ENCODE measurements at regions not wholly inside any gene's neighbourhood (a gene's known extent, or its start where the extent isn't known, plus 50 kb on each side); places are given as distances from the start of the nearest gene placed in this dataset.

DNA sequence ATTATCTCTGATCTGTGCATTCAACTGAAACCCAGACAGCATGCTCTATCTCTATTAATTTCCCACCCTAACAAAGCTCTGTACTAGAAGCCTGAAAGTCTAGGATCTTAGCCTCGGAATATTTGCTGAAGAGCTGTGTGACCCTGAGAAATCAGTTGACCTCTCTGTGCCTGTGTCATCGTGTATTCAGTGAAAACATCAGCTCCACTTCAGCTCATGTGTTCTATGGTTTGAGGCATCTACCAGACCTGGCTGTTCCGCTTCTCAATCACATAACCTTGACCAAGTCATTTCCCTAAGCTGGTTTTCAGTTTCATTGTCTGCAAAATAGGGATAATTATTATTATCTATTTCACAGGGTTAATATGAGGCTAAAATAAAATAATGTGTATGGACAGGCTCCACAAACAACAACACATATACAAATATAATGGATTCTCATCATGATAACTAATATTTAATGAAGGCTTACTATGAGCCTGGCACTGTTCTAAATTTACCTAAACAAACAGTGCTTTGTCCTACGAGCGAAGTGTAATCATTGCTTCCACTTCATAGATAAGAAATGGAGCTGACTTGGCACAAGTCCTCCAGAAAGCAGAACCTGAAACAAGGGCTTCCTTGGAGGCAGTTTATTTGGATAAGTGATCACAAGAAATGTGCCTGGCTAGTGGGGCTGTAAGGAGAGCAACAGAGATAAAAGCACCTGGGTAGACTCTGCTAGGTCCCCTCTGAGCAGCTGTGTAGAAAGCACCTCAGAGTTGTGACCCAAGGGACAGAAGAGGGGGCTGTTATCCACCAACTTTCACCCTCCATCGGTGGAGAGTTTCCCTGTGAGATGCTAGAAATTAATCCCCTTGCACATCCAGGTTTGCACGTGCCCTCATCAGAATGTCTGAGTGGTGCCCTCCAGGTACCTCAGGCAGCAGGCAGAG, 356.9 kb downstream of the RAB28 start:
- Mint-ChIP-seq H3K36me3 (no peaks in the 10 kb centered on the region), H3K27me3 (peaks cover 0 to 8% (median 4%) of the 10 kb centered on the region in 3 donors), H3K27ac (no peak overlapping the region), H3K4me1 (no peaks in the 10 kb centered on the region), H3K4me3 (no peak overlapping the region), H3K9me3 (peaks cover 0 to 10% (median 2%) of the 10 kb centered on the region in 7 donors)
- ATAC-seq (ENCODE audit: low read depth in 2 of 2) (no peak), DNase-seq (no peak)

DNA sequence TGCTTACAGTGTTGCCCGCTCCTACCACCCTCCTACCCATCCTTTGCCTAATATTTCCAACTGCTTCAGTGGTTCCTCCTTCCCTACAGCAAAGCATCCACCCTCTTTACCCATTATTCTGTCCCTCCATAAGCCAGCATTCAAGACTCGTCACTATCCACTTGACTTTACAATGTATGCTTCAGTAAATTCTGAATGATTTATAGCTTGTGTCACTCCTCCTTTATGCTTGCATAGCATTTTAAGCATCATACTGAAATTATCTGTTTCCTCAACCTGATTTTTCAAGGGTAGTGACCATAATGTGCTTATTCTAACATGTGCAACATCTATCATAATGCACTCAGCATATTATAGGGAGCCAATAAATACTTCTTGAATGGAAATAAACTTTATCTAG, 365.5 kb downstream of the RAB28 start:
- no peak for ATAC-seq (ENCODE audit: low read depth in 2 of 2)
- Mint-ChIP-seq H3K4me1 (no peaks in the 10 kb centered on the region), H3K27ac (no peak overlapping the region), H3K27me3 (peaks cover 0 to 4% (median 0%) of the 10 kb centered on the region in 3 donors), H3K36me3 (no peaks in the 10 kb centered on the region), H3K9me3 (peaks cover 0 to 16% (median 3%) of the 10 kb centered on the region in 7 donors), H3K4me3 (no peak overlapping the region)
- no peak for DNase-seq

DNA sequence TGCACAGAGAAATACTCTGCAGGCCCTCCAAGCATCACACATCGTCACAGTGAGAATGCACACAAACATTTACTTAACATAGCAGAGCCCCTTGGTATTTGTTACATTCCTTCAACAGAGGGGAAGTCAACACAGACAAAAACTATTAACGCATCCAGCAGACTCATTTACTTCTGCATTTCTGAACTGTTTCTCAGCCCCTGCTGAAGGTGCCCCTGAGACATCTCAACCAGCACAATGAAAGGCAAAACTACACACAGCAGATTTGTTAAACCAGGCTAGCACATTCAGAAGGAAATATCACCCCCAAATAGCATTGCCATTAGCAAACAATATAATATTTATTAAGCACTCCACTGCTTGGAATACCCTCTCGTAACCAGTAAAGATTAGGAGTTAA, 367.0 kb downstream of the RAB28 start:
- no peaks in the 10 kb centered on the region for H3K27me3 Mint-ChIP-seq
- ATAC-seq (ENCODE audit: low read depth in 2 of 2) (no peak), DNase-seq (no peak)
- H3K4me1 Mint-ChIP-seq: no peaks in the 10 kb centered on the region
- H3K36me3 Mint-ChIP-seq: no peaks in the 10 kb centered on the region
- no peak overlapping the region for H3K4me3 Mint-ChIP-seq
- H3K27ac Mint-ChIP-seq: no peak overlapping the region
- H3K9me3 Mint-ChIP-seq: peaks cover 1 to 15% (median 12%) of the 10 kb centered on the region in 7 donors

DNA sequence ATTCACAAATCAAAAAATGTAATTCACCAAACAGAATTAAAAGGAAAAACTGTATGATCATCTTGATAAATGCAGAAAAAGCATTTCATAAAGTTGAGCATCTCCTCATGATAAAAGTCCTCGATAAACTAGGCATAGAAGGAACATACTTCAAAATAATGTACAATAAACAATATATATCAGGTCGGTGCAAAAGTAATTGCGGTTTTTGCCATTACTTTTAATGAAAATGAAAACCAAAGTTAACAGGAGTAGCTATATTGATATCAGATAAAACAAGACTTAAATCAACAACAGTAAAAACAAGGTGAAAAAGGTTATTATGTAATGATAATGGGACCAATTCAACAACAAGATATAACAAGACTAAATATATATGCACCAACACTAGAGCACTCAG, 372.1 kb downstream of the RAB28 start:
- no peak overlapping the region for H3K27ac Mint-ChIP-seq
- H3K9me3 Mint-ChIP-seq: peaks cover 13 to 47% (median 23%) of the 10 kb centered on the region in 7 donors
- no peak overlapping the region for H3K4me3 Mint-ChIP-seq
- peaks cover 4 to 11% of the 10 kb centered on the region in 2 donors for H3K36me3 Mint-ChIP-seq
- no peaks in the 10 kb centered on the region for H3K27me3 Mint-ChIP-seq
- no peaks in the 10 kb centered on the region for H3K4me1 Mint-ChIP-seq
- ATAC-seq (ENCODE audit: low read depth in 2 of 2): no peak
- DNase-seq: no peak

DNA sequence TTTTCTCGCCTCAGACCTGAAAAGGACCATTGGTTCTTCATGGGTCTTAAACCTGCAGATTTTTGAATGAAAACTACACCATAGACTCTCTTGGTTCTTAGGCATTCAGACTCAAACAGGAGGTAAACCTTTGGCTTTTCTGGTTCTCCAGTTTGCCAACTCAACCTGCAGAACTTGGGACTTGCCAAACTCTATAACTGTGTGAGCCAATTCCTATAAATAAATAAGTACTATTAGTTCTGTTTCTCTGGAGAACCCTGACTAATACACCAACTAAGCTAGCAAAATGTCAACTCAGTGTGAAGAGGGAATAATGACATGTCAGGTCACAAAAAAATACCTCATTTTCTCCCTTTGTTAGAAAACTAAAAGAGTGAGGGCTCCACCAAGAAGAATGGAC, 374.6 kb downstream of the RAB28 start:
- ATAC-seq (ENCODE audit: low read depth in 2 of 2) (no peak), DNase-seq (no peak)
- Mint-ChIP-seq H3K4me1 (no peaks in the 10 kb centered on the region), H3K36me3 (peaks cover 4 to 11% of the 10 kb centered on the region in 2 donors), H3K27me3 (no peaks in the 10 kb centered on the region), H3K27ac (no peak overlapping the region), H3K9me3 (peaks cover 13 to 47% (median 24%) of the 10 kb centered on the region in 7 donors), H3K4me3 (no peak overlapping the region)

DNA sequence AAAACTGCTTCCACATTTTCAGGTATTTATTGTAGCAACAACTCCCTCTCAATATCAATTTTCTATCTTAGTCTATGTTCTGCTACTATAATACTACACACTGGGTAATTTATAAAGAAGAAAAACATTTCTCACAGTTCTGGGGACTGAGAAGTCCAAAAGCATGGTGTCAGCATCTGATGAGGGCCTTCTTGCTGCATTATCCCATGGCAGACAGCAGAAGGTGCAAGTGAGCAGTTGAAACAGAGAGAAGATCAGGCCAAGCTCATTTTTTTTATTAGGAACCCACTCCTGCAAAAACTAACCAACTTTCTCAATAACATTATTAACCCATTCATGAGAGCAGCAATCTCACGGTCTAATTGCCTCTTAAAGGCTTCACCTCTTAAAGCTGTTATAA, 376.0 kb downstream of the RAB28 start:
- Mint-ChIP-seq H3K36me3 (peaks cover 4 to 11% of the 10 kb centered on the region in 2 donors), H3K4me1 (no peaks in the 10 kb centered on the region), H3K27me3 (no peaks in the 10 kb centered on the region), H3K4me3 (no peak overlapping the region), H3K27ac (no peak overlapping the region), H3K9me3 (peaks cover 10 to 42% (median 20%) of the 10 kb centered on the region in 7 donors)
- no peak for ATAC-seq (ENCODE audit: low read depth in 2 of 2)
- DNase-seq: no peak

DNA sequence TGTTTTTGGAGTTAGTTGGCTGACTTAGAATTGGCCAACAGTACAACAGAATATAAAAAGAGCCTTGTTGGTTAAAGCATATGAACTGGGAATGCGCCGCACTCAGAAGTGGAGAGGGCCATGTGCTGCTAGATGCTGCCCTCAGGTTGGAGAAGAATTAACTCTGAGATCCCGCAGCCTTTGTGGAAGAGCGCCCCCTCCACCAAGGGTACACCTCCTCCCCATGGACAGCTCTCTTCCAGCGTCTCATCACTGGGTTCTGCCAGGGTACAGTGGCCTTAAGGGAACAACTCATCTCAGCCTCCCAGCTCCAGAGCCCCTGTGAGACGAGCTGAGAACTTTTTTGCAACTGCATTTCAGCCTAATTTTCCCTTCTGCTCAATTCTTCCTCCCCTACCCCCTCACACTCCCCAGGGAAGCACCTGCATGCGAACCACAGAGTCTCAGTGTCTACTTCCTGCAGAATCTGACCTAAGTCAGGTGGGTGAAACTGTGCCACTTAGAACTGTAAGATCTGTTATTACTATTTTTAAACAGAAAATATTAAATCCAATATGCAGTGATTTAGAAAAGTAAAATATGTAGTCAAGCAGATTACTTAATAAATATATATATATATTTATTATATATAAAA, 380.6 kb downstream of the RAB28 start:
- H3K4me3 Mint-ChIP-seq: peak overlapping the region in 1 of 8 donors; percentile 7
- no peaks in the 10 kb centered on the region for H3K27me3 Mint-ChIP-seq
- peaks cover 5 to 17% (median 11%) of the 10 kb centered on the region in 7 donors for H3K9me3 Mint-ChIP-seq
- DNase-seq (no peak), ATAC-seq (ENCODE audit: low read depth in 2 of 2) (no peak)
- H3K4me1 Mint-ChIP-seq: no peaks in the 10 kb centered on the region
- peaks cover 4 to 11% of the 10 kb centered on the region in 2 donors for H3K36me3 Mint-ChIP-seq
- peak overlapping the region in 1 of 6 donors; percentile 11 for H3K27ac Mint-ChIP-seq

DNA sequence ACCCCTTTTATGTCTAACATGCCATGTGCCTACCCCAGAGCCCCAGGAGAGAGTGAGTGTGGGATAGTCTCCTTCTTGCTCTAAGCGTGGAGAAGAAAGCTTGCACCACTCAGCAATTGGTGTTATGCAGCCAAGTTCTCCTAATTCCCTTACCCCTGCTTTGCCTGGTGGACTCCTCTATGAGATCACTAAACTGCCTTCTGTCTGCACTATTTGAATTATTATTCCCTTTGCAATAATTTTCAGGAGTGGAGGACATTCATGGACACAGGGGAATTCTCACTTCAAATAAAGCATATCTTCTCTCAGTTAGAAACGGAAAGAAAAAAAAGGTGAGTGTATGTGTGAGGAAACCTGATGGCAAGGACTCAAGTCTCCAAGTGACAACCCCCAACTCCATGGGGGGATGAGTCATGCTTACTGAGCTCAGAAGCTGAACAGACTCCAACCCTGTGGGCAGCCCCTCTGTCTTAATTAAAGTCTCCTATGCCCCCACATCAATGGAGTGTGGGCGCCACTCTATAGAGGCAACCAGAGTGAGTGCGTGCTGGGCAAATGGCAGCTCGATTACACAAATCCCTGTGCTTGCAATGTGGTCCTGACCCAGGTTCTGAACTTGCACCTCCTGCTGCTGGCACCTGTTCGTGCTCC, 381.9 kb downstream of the RAB28 start:
- Mint-ChIP-seq H3K4me3 (no peak overlapping the region), H3K36me3 (no peaks in the 10 kb centered on the region), H3K4me1 (no peaks in the 10 kb centered on the region), H3K27me3 (no peaks in the 10 kb centered on the region), H3K9me3 (peaks cover 0 to 7% (median 2%) of the 10 kb centered on the region in 7 donors), H3K27ac (no peak overlapping the region)
- DNase-seq (no peak), ATAC-seq (ENCODE audit: low read depth in 2 of 2) (no peak)

DNA sequence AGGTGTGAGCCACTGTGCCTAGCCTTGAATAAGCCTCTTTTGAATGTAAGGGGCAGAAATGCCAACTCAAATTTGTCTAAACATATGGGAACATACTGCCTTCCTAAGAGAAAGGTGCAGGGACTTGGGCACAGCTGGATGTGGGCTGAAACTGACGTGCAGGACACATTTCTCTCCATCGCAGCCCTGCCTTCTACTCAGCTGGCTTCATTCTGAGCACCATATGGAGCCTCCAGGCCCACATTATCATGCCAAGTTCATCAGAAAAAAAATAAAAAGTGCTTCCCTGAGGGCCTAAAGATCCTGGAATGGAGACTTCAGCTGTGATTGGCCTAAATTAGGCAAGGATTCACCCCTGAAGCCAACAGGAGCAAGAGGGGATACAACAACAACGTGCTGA, 386.2 kb downstream of the RAB28 start:
- ATAC-seq (ENCODE audit: low read depth in 2 of 2): no peak
- H3K4me3 Mint-ChIP-seq: no peak overlapping the region
- no peak overlapping the region for H3K27ac Mint-ChIP-seq
- peaks cover 0 to 7% (median 4%) of the 10 kb centered on the region in 7 donors for H3K9me3 Mint-ChIP-seq
- no peaks in the 10 kb centered on the region for H3K36me3 Mint-ChIP-seq
- no peaks in the 10 kb centered on the region for H3K27me3 Mint-ChIP-seq
- H3K4me1 Mint-ChIP-seq: no peaks in the 10 kb centered on the region
- DNase-seq: no peak

DNA sequence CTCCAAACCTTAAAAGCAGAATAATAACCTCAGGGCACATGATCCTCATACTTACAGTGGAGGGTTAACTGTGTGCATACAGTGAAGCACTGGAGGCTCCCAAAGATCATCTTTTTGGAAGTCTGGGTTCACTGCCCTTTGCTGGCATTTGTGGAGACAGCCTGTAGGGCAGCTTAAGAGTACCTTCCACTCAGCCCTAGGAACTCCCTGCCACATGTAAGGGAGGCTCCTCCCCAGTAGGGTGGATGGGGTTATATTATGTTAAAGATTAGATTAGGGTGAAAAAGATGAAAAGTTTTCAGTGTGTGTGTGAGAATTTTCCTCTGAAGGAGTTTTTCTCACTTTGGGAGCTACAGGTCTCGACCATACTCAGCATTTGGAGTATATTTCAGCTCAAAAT, 388.4 kb downstream of the RAB28 start:
- Mint-ChIP-seq H3K4me1 (no peaks in the 10 kb centered on the region), H3K27me3 (no peaks in the 10 kb centered on the region), H3K9me3 (peaks cover 0 to 5% (median 3%) of the 10 kb centered on the region in 7 donors), H3K27ac (no peak overlapping the region), H3K36me3 (no peaks in the 10 kb centered on the region), H3K4me3 (no peak overlapping the region)
- no peak for ATAC-seq (ENCODE audit: low read depth in 2 of 2)
- DNase-seq: no peak

DNA sequence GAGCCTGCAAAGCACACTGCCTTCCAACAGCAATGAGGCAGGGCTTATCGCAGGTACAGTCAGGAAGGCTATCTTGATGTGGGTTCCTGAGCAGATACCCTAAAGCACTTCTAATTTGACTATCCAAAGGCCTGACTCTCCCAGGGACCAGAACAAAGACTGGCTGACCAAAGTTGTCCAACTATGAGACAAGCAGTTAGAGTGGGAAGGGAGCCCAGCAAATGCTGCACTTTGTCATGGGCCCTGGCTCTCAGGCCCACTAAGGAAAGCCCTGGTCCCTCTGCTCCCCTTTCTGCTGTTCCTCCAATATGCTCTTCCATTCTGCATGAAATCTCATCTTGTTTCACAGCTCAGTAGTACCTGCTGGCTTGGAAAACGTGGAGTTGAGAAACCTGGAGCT, 391.0 kb downstream of the RAB28 start:
- ATAC-seq (ENCODE audit: low read depth in 2 of 2) (no peak), DNase-seq (no peak)
- Mint-ChIP-seq H3K4me1 (no peaks in the 10 kb centered on the region), H3K36me3 (no peaks in the 10 kb centered on the region), H3K27ac (peak overlapping the region in 1 of 6 donors; percentile 37), H3K4me3 (no peak overlapping the region), H3K27me3 (peaks cover 0 to 5% (median 0%) of the 10 kb centered on the region in 3 donors), H3K9me3 (peaks cover 0 to 9% (median 0%) of the 10 kb centered on the region in 7 donors)

DNA sequence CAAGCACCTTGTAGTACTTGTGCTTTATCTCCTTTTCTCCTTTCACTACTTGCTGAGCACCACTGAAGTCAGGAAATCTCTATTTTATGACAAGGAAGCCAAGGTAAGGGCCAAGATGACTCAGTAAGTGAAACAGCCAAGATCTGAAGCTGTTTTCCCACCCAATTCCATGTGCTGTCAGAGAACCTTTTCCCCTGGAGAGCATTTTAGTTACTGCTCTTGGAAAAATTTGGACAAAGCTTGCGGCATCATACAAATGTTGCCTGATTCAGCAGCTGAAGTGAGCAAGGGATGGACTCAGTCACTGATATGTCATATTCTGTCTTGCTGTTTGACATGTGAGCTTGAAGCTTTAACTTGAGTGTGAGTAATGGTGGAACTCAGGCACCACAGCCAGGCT, 391.4 kb downstream of the RAB28 start:
- Mint-ChIP-seq H3K27me3 (peaks cover 0 to 5% (median 0%) of the 10 kb centered on the region in 3 donors), H3K27ac (no peak overlapping the region), H3K9me3 (peaks cover 0 to 10% (median 0%) of the 10 kb centered on the region in 7 donors), H3K4me3 (no peak overlapping the region), H3K4me1 (no peaks in the 10 kb centered on the region), H3K36me3 (no peaks in the 10 kb centered on the region)
- ATAC-seq (ENCODE audit: low read depth in 2 of 2) (no peak), DNase-seq (no peak)

DNA sequence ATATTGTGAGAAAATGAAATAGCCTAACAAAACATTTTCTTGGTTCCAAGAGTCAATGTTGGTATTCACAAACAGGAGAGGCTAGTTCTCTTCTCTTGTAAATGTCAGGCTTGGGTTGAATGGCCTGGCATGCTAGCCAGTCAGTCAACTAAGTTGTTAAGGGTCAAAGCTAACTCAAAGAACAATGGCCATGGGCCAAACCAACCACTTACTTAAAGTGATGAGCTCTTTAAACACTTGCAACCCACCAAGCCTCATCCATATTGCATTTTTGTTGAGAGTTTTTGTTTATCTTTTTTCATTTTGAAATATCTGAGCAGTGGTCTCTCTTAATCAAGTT, 394.5 kb downstream of the RAB28 start:
- DNase-seq (no peak), ATAC-seq (ENCODE audit: low read depth in 2 of 2) (no peak)
- Mint-ChIP-seq H3K4me1 (no peaks in the 10 kb centered on the region), H3K9me3 (peaks cover 0 to 6% (median under 1%) of the 10 kb centered on the region in 7 donors), H3K4me3 (no peak overlapping the region), H3K27ac (no peak overlapping the region), H3K27me3 (peaks cover 0 to 6% (median 5%) of the 10 kb centered on the region in 3 donors), H3K36me3 (no peaks in the 10 kb centered on the region)
